HL-60 (cell line): ENCODE measurements at regions not wholly inside any gene's neighbourhood (a gene's known extent, or its start where the extent isn't known, plus 50 kb on each side); places are given as distances from the start of the nearest gene placed in this dataset.

Source experiments
- DNase-seq, 2 experiments: peaks; one replicate each; pipeline ENCODE4 v3.0.0-alpha.2; 2010 to 2020; ENCODE audit warnings: low read depth in 1 of 2, low spot score in 1 of 2
- H3K27ac ChIP-seq: fragments of 250-450 bp; sonication (Bioruptor Pico); replicated peaks from 2 replicates; pipeline ENCODE4 v1.5.1; 2020; ENCODE audit warnings: mild to moderate bottlenecking, moderate library complexity
- H3K27me3 ChIP-seq: fragments of 250-450 bp; sonication (Bioruptor Pico); 2 replicates; pipeline ENCODE4 v1.5.1; 2021; ENCODE audit warnings: mild to moderate bottlenecking, moderate library complexity; ENCODE audit not compliant: insufficient read depth, poor library complexity, severe bottlenecking
- H3K4me3 ChIP-seq: replicated peaks from 2 replicates; pipeline ENCODE4 v1.5.1; 2011; ENCODE audit warnings: mild to moderate bottlenecking, control low read depth, low read length; ENCODE audit not compliant: insufficient read depth
- CTCF ChIP-seq: IDR thresholded peaks from one replicate; pipeline ENCODE4 v1.5.1; 2011; ENCODE audit warnings: low read length, control low read depth, inconsistent platforms; ENCODE audit not compliant: insufficient read depth
- GABPA ChIP-seq: IDR thresholded peaks from 2 replicates; pipeline ENCODE4 v1.6.1; 2012; ENCODE audit warnings: low read depth
- POLR2AphosphoS5 ChIP-seq: IDR thresholded peaks from 2 replicates; pipeline ENCODE4 v1.6.1; 2012; ENCODE audit warnings: low read depth
- REST ChIP-seq: IDR thresholded peaks from 2 replicates; pipeline ENCODE4 v1.6.1; 2012; ENCODE audit warnings: low read depth; ENCODE audit not compliant: insufficient replicate concordance
- SPI1 ChIP-seq: IDR thresholded peaks from 2 replicates; pipeline ENCODE4 v1.6.1; 2012; ENCODE audit warnings: low read depth, mild to moderate bottlenecking, borderline replicate concordance

DNA sequence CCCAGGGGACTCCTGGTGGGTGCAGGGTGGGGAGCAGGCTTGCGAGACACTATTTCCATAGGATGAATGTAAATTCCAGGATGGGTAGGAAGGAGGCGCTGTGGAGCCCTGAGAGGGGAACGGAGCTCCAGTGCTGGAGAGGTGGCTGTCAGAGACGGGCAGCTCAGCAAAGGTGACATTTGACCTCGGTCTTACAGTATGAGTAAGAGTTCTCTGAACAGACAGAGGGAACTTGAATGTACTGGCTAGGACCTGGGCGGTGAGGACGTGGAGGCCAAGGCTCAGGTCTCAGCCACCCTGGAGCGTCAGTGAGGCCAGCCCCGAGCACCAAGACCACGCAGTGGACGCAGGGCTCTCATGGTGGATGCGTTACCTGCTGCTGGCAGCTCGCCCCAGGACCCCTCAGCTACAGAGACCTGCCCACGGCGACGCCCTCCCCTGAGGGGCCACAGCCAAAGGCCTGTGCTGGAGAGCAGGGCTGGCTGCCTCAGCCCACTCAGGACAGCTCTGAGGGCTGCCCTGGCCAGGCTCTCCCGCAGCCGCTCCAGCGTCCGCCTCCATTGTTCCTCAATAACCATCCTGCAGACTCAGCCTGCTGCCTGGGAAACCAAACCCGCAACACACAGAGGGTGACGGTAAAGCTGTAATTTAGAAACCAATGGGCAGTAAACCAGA, 65.9 kb upstream of the TNRC6C start:
- no peak overlapping the region for H3K4me3 ChIP-seq
- DNase-seq = no peak
- TF ChIP-seq SPI1 = no peak
- TF ChIP-seq CTCF = no peak
- TF ChIP-seq REST = no peak
- TF ChIP-seq POLR2AphosphoS5 = no peak
- no peak for TF ChIP-seq GABPA
- no peak overlapping the region for H3K27ac ChIP-seq
- peaks cover 19% of the 10 kb centered on the region for H3K27me3 ChIP-seq

DNA sequence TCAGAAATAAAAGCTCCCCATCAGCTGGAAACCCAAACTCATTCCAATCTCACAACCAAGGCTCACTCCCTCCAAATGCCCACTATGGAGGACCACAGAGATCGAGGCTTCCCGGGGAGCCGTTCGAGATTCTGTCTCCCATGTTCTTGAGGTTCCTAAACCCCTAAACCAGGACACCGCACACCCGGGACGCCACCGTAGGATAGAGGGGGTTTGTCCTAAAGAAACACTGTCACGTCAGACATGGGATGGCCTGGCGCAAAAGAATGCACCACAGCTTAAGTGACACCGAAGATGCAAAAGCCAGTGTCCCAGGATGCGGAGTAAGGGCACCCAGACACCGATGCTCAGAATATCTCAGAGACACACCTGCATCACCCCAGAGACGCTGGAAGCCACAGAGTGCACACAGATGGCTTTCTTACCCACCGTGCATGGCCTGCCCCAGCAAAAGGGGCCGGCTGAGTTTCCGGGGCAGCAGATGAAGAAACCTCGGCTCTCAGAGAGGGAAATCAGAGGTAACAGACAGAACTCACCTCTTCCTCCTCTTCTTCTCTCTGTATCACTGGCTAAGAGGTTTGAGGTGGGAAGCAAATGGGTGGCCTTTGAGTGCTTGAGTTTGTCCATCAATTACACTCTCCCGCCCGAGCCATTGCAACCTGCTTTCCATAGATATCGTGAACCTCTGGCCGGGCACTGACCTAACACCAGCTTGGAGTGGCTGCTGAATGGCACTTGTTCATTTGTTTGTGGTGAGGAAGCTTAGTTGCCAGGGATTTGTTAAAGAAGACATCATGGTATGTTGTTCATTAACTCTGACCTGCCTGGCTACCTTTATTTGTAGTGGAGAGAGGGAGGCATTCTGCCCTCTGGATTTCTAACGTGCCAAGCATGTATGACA, 65.1 kb upstream of the TNRC6C start:
- H3K4me3 ChIP-seq = no peak overlapping the region
- peaks cover 11% of the 10 kb centered on the region for H3K27me3 ChIP-seq
- DNase-seq = no peak
- TF ChIP-seq POLR2AphosphoS5 (no peak), SPI1 (no peak), REST (no peak), CTCF (no peak), GABPA (no peak)
- H3K27ac ChIP-seq = no peak overlapping the region

- Histone ChIP-seq H3K27ac (no peak overlapping the region), H3K4me3 (no peak overlapping the region), H3K27me3 (peaks cover 8% of the 10 kb centered on the region)
- TF ChIP-seq REST (no peak), GABPA (no peak), CTCF (no peak), SPI1 (no peak), POLR2AphosphoS5 (no peak)
- no peak for DNase-seq
Observed at GRCh38 chr17:77894126-77894956, 64.2 kb upstream of the TNRC6C start.
